ENCODE measurements at regions not wholly inside any gene's neighbourhood (a gene's known extent, or its start where the extent isn't known, plus 50 kb on each side); places are given as distances from the start of the nearest gene placed in this dataset.
"Not testable (repeated sequence)": the region's sequence is repeated elsewhere in the genome, so short reads cannot be mapped to it uniquely, and the experiment has no call there.

- Histone ChIP-seq H3K9me3 (peaks cover 0 to 4% (median 0%) of the 10 kb centered on the region in 4 donors), H3K27me3 (no peaks in the 10 kb centered on the region), H3K4me1 (no peaks in the 10 kb centered on the region), H3K36me3 (no peaks in the 10 kb centered on the region), H3K4me3 (no peak overlapping the region), H3K27ac (no peak overlapping the region)
- TF ChIP-seq POLR2AphosphoS5 (IDR thresholded peaks at IDR 0.05): no peak
- TF ChIP-seq EP300 (IDR thresholded peaks at IDR 0.05): no peak
- no peak for TF ChIP-seq CTCF (IDR thresholded peaks at IDR 0.05)
- TF ChIP-seq POLR2A (IDR thresholded peaks at IDR 0.05): no peak
- ATAC-seq (ENCODE audit: low FRiP score in 2 of 2) (no peak), DNase-seq (no peak)
- WGBS, 2 donors: 63 to 89% methylated on average over 1 of the region's 1 CpG
Observed at GRCh38 chrX:45986081-45986480, 559.1 kb downstream of the ZNF674 start.

GRCh38 chrX:45982958-45983727, 562.1 kb downstream of the ZNF674 start:
- H3K4me1 ChIP-seq; ATAC-seq (ENCODE audit: low FRiP score in 2 of 2); H3K36me3 ChIP-seq; H3K9me3 ChIP-seq; H3K27me3 ChIP-seq; H3K4me3 ChIP-seq; H3K27ac ChIP-seq: not testable (repeated sequence)
- 84 to 96% methylated on average over 7 to 14 of the region's 14 CpGs for WGBS, 2 donors
- peak in 1 of 2 donors; percentile 32 for DNase-seq

- Histone ChIP-seq H3K27ac (no peak overlapping the region), H3K4me3 (no peak overlapping the region), H3K36me3 (no peaks in the 10 kb centered on the region), H3K4me1 (no peaks in the 10 kb centered on the region), H3K9me3 (peaks cover 0 to 4% (median 0%) of the 10 kb centered on the region in 4 donors), H3K27me3 (no peaks in the 10 kb centered on the region)
- DNase-seq (no peak), ATAC-seq (ENCODE audit: low FRiP score in 2 of 2) (no peak)
- 68 to 92% methylated on average over 2 of the region's 2 CpGs for WGBS, 2 donors
- no peak for TF ChIP-seq POLR2AphosphoS5 (IDR thresholded peaks at IDR 0.05)
- TF ChIP-seq POLR2A (IDR thresholded peaks at IDR 0.05): no peak
- TF ChIP-seq EP300 (IDR thresholded peaks at IDR 0.05): no peak
- TF ChIP-seq CTCF (IDR thresholded peaks at IDR 0.05): no peak
Observed at GRCh38 chrX:45980726-45981125, 564.5 kb downstream of the ZNF674 start.

GRCh38 chrX:45975633-45976032, 569.6 kb downstream of the ZNF674 start:
- ATAC-seq (ENCODE audit: low FRiP score in 2 of 2) (no peak), DNase-seq (no peak)
- no peak overlapping the region for H3K27ac ChIP-seq
- no peaks in the 10 kb centered on the region for H3K4me1 ChIP-seq
- no peaks in the 10 kb centered on the region for H3K36me3 ChIP-seq
- H3K4me3 ChIP-seq: no peak overlapping the region
- H3K9me3 ChIP-seq: no peaks in the 10 kb centered on the region
- no peaks in the 10 kb centered on the region for H3K27me3 ChIP-seq
- no peak for TF ChIP-seq POLR2AphosphoS5 (IDR thresholded peaks at IDR 0.05)
- TF ChIP-seq POLR2A (IDR thresholded peaks at IDR 0.05): no peak
- no peak for TF ChIP-seq EP300 (IDR thresholded peaks at IDR 0.05)

GRCh38 chrX:45972636-45973035, 572.6 kb downstream of the ZNF674 start:
- no peak for DNase-seq
- ATAC-seq (ENCODE audit: low FRiP score in 2 of 2): no peak
- TF ChIP-seq POLR2A (IDR thresholded peaks at IDR 0.05) (no peak), CTCF (IDR thresholded peaks at IDR 0.05) (no peak), EP300 (IDR thresholded peaks at IDR 0.05) (no peak), POLR2AphosphoS5 (IDR thresholded peaks at IDR 0.05) (no peak)
- Histone ChIP-seq H3K36me3 (no peaks in the 10 kb centered on the region), H3K27ac (no peak overlapping the region), H3K4me1 (no peaks in the 10 kb centered on the region), H3K4me3 (no peak overlapping the region), H3K27me3 (no peaks in the 10 kb centered on the region), H3K9me3 (no peaks in the 10 kb centered on the region)
- WGBS, 2 donors: 59 to 75% methylated on average over 4 of the region's 4 CpGs

GRCh38 chrX:45959567-45959966, 585.7 kb downstream of the ZNF674 start:
- peaks cover 0 to 9% (median 0%) of the 10 kb centered on the region in 4 donors for H3K9me3 ChIP-seq
- no peak overlapping the region for H3K4me3 ChIP-seq
- TF ChIP-seq POLR2A (IDR thresholded peaks at IDR 0.05): no peak
- TF ChIP-seq CTCF (IDR thresholded peaks at IDR 0.05): no peak
- TF ChIP-seq EP300 (IDR thresholded peaks at IDR 0.05): no peak
- no peak for TF ChIP-seq POLR2AphosphoS5 (IDR thresholded peaks at IDR 0.05)
- H3K27ac ChIP-seq: no peak overlapping the region
- no peaks in the 10 kb centered on the region for H3K4me1 ChIP-seq
- H3K36me3 ChIP-seq: no peaks in the 10 kb centered on the region
- DNase-seq (peak in 1 of 2 donors; percentile 8), ATAC-seq (ENCODE audit: low FRiP score in 2 of 2) (no peak)
- 86% methylated on average over 7 of the region's 7 CpGs; no CpG with 5 or more reads in 1 of the 2 donors for WGBS, 2 donors
- H3K27me3 ChIP-seq: no peaks in the 10 kb centered on the region
